BJ (cell line): ENCODE measurements at regions not wholly inside any gene's neighbourhood (a gene's known extent, or its start where the extent isn't known, plus 50 kb on each side); places are given as distances from the start of the nearest gene placed in this dataset.

Source experiments
- CTCF ChIA-PET: fragments of 350-600 bp; formaldehyde crosslinking; extraction: SDS; loops from one replicate; lab custom pipeline; 2021; ENCODE audit warnings: antibody characterized with exemption, inconsistent platforms; lab: Yijun Ruan, JAX
- POLR2A ChIA-PET: fragments of 300-600 bp; sonication (Branson Sonifier 250); formaldehyde crosslinking; extraction: SDS; loops from one replicate; lab custom pipeline; 2021; ENCODE audit warnings: antibody characterized with exemption; lab: Charles Lee
- DNase-seq: peaks from one replicate; pipeline ENCODE4 v3.0.0-alpha.2; 2011; ENCODE audit warnings: low read depth
- H3K27me3 ChIP-seq: 2 replicates; pipeline ENCODE4 v1.6.0; 2011; ENCODE audit warnings: low read length; ENCODE audit not compliant: control insufficient read depth, insufficient read depth
- H3K36me3 ChIP-seq: 2 replicates; pipeline ENCODE4 v1.5.1; 2011; ENCODE audit warnings: low read length; ENCODE audit not compliant: control insufficient read depth, insufficient read depth
- H3K4me3 ChIP-seq: 2 replicates; pipeline ENCODE4 v1.5.1; 2011; ENCODE audit warnings: low read depth, mild to moderate bottlenecking, control low read depth, low read length
- TF ChIP-seq, protein P1 (sequence below): IDR thresholded peaks from 2 replicates; pipeline ENCODE4 v1.5.1; 2011; ENCODE audit warnings: low read depth, mild to moderate bottlenecking, control low read depth, inconsistent platforms, low read length, moderate library complexity; ENCODE audit not compliant: insufficient read depth

- TF ChIP-seq, protein P1, sequence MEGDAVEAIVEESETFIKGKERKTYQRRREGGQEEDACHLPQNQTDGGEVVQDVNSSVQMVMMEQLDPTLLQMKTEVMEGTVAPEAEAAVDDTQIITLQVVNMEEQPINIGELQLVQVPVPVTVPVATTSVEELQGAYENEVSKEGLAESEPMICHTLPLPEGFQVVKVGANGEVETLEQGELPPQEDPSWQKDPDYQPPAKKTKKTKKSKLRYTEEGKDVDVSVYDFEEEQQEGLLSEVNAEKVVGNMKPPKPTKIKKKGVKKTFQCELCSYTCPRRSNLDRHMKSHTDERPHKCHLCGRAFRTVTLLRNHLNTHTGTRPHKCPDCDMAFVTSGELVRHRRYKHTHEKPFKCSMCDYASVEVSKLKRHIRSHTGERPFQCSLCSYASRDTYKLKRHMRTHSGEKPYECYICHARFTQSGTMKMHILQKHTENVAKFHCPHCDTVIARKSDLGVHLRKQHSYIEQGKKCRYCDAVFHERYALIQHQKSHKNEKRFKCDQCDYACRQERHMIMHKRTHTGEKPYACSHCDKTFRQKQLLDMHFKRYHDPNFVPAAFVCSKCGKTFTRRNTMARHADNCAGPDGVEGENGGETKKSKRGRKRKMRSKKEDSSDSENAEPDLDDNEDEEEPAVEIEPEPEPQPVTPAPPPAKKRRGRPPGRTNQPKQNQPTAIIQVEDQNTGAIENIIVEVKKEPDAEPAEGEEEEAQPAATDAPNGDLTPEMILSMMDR = no peak
- CTCF ChIA-PET = interaction anchor here (1.0 kb wide), 1 partner anchor 10 kb away, joined by 3 read pairs; no protein-coding TSS in a partner anchor
- POLR2A ChIA-PET = no interaction called here
- H3K36me3 ChIP-seq = no peaks in the 10 kb centered on the region
- H3K4me3 ChIP-seq = no peak overlapping the region
- no peak for DNase-seq
- peaks cover 1% of the 10 kb centered on the region; the same call in 1 of the 2 replicates for H3K27me3 ChIP-seq
Observed at GRCh38 chr18:45448871-45449270, 166.4 kb upstream of the SLC14A2 start.

GRCh38 chr18:45449418-45450227 lies 165.7 kb upstream of the SLC14A2 start:
- CTCF ChIA-PET = interaction anchor here (1.2 kb wide), 1 partner anchor 73 kb away, joined by 3 read pairs; no protein-coding TSS in a partner anchor
- DNase-seq = no peak
- no peaks in the 10 kb centered on the region for H3K27me3 ChIP-seq
- TF ChIP-seq, protein P1 = no peak
- no peak overlapping the region for H3K4me3 ChIP-seq
- H3K36me3 ChIP-seq = no peaks in the 10 kb centered on the region
- POLR2A ChIA-PET = no interaction called here

DNA sequence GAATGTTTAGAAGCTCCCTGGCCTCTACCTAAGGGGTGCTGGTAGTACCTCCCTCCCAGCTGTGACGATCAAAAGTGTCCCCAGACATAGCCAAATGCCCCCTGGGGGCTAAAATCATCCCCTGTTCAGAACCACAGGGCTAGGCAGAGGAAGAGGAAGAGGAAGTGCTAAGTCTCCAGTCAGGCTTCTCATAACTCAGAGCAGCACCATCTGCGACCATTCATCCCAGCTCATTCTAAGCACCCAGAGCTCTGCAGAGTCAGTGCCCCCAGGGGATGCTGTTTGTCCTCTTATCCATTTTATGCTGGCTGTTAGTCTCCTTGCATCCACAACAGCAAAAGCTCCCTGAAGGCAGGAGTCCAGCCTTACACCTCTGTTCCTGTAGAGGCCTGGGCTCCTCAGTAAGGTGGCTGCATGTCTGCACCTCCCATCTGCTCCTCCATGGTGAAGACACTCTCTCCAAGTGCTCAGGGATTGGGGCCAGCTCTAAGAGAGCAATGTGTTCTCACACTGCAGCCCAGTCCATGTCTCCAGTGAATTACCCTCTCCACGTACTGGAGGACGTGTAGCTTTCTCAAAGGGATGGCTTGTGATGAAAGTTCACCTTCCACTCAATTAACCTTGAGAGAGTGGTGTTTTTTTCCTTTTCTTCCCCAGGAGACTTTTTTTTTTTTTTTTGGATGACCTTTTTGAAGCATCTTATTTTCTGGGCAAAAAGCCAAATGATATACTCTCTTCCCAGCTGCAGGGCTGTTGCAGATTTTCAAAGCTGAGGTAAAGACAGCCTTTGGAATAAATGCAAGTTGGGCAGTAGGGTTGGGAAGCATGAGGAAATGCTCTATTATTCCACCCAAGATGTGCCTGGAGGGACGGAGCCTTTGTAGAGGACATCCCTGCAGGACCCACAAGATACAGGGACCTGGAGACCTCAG lies 158.9 kb upstream of the SLC14A2 start:
- ChIA-PET POLR2A (no interaction called here), CTCF (interaction anchor here (0.7 to 0.9 kb wide), 2 partner anchors 10 to 1057 kb away, joined by 3 read pairs; no protein-coding TSS in a partner anchor)
- Histone ChIP-seq H3K4me3 (no peak overlapping the region), H3K27me3 (no peaks in the 10 kb centered on the region), H3K36me3 (no peaks in the 10 kb centered on the region)
- no peak for DNase-seq
- TF ChIP-seq, protein P1 = no peak

GRCh38 chr18:45458033-45458432 lies 157.2 kb upstream of the SLC14A2 start:
- CTCF ChIA-PET = interaction anchor here (1.3 kb wide), 1 partner anchor 19 kb away, joined by 3 read pairs; no protein-coding TSS in a partner anchor
- H3K4me3 ChIP-seq = no peak overlapping the region
- H3K27me3 ChIP-seq = no peaks in the 10 kb centered on the region
- TF ChIP-seq, protein P1 = no peak
- no peak for DNase-seq
- POLR2A ChIA-PET = no interaction called here
- no peaks in the 10 kb centered on the region for H3K36me3 ChIP-seq

DNA sequence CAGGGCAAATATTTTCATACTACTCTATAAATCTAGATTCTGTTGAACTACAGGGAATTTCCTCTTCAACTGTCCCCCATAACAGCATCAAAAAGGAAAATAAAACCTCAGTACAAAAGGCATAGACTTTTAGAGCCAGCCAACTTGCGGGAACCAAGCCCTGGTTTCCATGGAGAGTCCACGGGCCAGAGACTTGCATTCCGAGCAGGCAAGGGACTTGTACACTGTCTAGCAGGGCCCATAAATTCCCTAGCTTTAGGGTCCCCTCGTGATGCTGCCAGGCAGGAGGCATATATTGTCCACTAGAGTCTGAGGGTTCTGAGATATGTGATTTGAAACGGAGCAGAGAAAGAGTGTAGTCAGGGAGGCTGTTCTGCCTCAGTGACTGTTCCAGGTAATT lies 153.1 kb upstream of the SLC14A2 start:
- H3K4me3 ChIP-seq = no peak overlapping the region
- CTCF ChIA-PET = no interaction called here
- DNase-seq = no peak
- TF ChIP-seq, protein P1 = no peak
- peaks cover 2% of the 10 kb centered on the region for H3K27me3 ChIP-seq
- POLR2A ChIA-PET = no interaction called here
- H3K36me3 ChIP-seq = no peaks in the 10 kb centered on the region
